A673 (cell line): ENCODE measurements at regions not wholly inside any gene's neighbourhood (a gene's known extent, or its start where the extent isn't known, plus 50 kb on each side); places are given as distances from the start of the nearest gene placed in this dataset.

Experiments used
- EZH2 ChIP-seq: fragments of 200-600 bp; sonication (generic); IDR thresholded peaks from 2 replicates; pipeline ENCODE4 v1.6.1; 2017; ENCODE audit warnings: borderline replicate concordance, low read depth, mild to moderate bottlenecking, mixed read lengths, antibody characterized with exemption, low read length; ENCODE audit not compliant: poor library complexity, severe bottlenecking
- TF ChIP-seq, protein P1 (sequence below): fragments of 300-800, 200-600 bp; sonication (generic); conservative IDR thresholded peaks from 2 replicates; pipeline ENCODE4 v1.5.1; 2017; ENCODE audit warnings: low read depth, mild to moderate bottlenecking, antibody characterized with exemption, low read length, moderate library complexity, mixed read lengths

DNA sequence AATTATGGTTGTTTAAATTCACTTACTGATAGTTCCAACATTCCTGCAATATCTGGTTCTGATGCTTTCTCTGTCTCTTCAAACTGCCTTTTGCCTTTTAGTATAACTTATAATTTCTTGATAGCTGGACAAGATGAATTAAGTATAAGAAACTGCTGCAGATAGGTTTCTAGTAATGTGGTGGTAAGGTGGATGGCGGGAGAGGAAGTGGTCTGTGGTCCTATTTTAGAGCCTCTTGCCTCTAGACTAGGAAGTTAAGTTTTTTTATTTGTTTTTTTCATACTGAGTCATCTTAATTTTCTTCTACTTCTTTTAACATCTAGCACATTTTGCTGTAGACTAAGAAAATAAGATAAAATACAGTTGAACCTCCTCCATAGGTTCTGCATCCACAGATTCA lies 310.0 kb downstream of the SLITRK2 start:
- TF ChIP-seq EZH2 = no peak
- TF ChIP-seq, protein P1, sequence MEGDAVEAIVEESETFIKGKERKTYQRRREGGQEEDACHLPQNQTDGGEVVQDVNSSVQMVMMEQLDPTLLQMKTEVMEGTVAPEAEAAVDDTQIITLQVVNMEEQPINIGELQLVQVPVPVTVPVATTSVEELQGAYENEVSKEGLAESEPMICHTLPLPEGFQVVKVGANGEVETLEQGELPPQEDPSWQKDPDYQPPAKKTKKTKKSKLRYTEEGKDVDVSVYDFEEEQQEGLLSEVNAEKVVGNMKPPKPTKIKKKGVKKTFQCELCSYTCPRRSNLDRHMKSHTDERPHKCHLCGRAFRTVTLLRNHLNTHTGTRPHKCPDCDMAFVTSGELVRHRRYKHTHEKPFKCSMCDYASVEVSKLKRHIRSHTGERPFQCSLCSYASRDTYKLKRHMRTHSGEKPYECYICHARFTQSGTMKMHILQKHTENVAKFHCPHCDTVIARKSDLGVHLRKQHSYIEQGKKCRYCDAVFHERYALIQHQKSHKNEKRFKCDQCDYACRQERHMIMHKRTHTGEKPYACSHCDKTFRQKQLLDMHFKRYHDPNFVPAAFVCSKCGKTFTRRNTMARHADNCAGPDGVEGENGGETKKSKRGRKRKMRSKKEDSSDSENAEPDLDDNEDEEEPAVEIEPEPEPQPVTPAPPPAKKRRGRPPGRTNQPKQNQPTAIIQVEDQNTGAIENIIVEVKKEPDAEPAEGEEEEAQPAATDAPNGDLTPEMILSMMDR = no peak
